SU-DHL-6 (cell line): ENCODE measurements at regions not wholly inside any gene's neighbourhood (a gene's known extent, or its start where the extent isn't known, plus 50 kb on each side); places are given as distances from the start of the nearest gene placed in this dataset.

ENCODE experiments used
- CTCF ChIP-seq: fragments of 200-600 bp; sonication (generic); IDR thresholded peaks from one replicate; pipeline ENCODE4 v1.5.1; 2017; ENCODE audit warnings: antibody characterized with exemption, mild to moderate bottlenecking, low read length, moderate library complexity; ENCODE audit not compliant: insufficient read depth, poor library complexity, severe bottlenecking
- EZH2phosphoT487 ChIP-seq: fragments of 200-600 bp; sonication (generic), shearing (Covaris generic); conservative IDR thresholded peaks from 2 replicates; pipeline ENCODE4 v1.6.1; 2018; ENCODE audit warnings: mild to moderate bottlenecking, antibody characterized with exemption, low read length, moderate library complexity, mixed read lengths

GRCh38 chr1:234683127-234683860 is 73.3 kb upstream of the IRF2BP2 start:
- no peak for TF ChIP-seq CTCF
- TF ChIP-seq EZH2phosphoT487, result no peak
